Neuronal stem cell (in vitro differentiated cells): ENCODE measurements at regions not wholly inside any gene's neighbourhood (a gene's known extent, or its start where the extent isn't known, plus 50 kb on each side); places are given as distances from the start of the nearest gene placed in this dataset.
"Not testable (repeated sequence)": the region's sequence is repeated elsewhere in the genome, so short reads cannot be mapped to it uniquely, and the experiment has no call there.

Source experiments
- DNase-seq: peaks from one replicate; pipeline ENCODE4 v3.0.0-alpha.2; 2013; ENCODE audit warnings: low spot score
- H2AFZ ChIP-seq: one replicate; pipeline ENCODE4 v1.6.1; 2013; ENCODE audit warnings: mild to moderate bottlenecking, low read length, inconsistent platforms
- H2AK5ac ChIP-seq: 2 replicates; pipeline ENCODE4 v1.6.1; 2013; ENCODE audit warnings: low read depth, mild to moderate bottlenecking, inconsistent platforms, low read length, moderate library complexity, mixed read lengths
- H2BK120ac ChIP-seq: 2 replicates; pipeline ENCODE4 v1.6.1; 2013; ENCODE audit warnings: low read depth, mild to moderate bottlenecking, inconsistent platforms, low read length, moderate library complexity, mixed read lengths
- H2BK12ac ChIP-seq: one replicate; pipeline ENCODE4 v1.6.1; 2013; ENCODE audit warnings: low read length, inconsistent platforms
- H2BK15ac ChIP-seq: 2 replicates; pipeline ENCODE4 v1.6.1; 2013; ENCODE audit warnings: mild to moderate bottlenecking, low read length, inconsistent platforms, mixed read lengths
- H2BK5ac ChIP-seq: one replicate; pipeline ENCODE4 v1.6.1; 2013; ENCODE audit warnings: inconsistent platforms, mild to moderate bottlenecking, low read length, moderate library complexity
- H3K14ac ChIP-seq: one replicate; pipeline ENCODE4 v1.6.1; 2013; ENCODE audit warnings: low read length, inconsistent platforms
- H3K18ac ChIP-seq: 2 replicates; pipeline ENCODE4 v1.6.1; 2013; ENCODE audit warnings: low read length, inconsistent platforms
- H3K23ac ChIP-seq: 2 replicates; pipeline ENCODE4 v1.6.1; 2013; ENCODE audit warnings: low read depth, mild to moderate bottlenecking, mixed read lengths, low read length, inconsistent platforms; ENCODE audit not compliant: poor library complexity
- H3K27ac ChIP-seq: replicated peaks from 3 replicates; pipeline ENCODE4 v1.5.1; 2013; ENCODE audit warnings: low read length, inconsistent platforms
- H3K27me3 ChIP-seq, 3 experiments: 2 replicates each; pipeline ENCODE4 v1.6.1; 2013; ENCODE audit warnings: low read length in 3 of 3, mild to moderate bottlenecking in 2 of 3, inconsistent platforms in 1 of 3, low read depth in 1 of 3, mixed read lengths in 1 of 3, moderate library complexity in 1 of 3; ENCODE audit not compliant: control insufficient read depth in 3 of 3, insufficient read depth in 3 of 3
- H3K36me3 ChIP-seq, 2 donors: replicated peaks in 1 of 2; 2 replicates each; pipeline ENCODE4 v1.6.1; 2013; ENCODE audit warnings: low read length in 2 of 2; ENCODE audit not compliant: control insufficient read depth in 2 of 2, insufficient read depth in 2 of 2
- H3K4ac ChIP-seq: 2 replicates; pipeline ENCODE4 v1.6.1; 2013; ENCODE audit warnings: inconsistent platforms, mild to moderate bottlenecking, low read length, moderate library complexity
- H3K4me1 ChIP-seq, 2 donors: 1 replicate in 1 of 2; 2 replicates in 1 of 2; pipeline ENCODE4 v1.6.1; 2013; ENCODE audit warnings: low read length in 2 of 2, low read depth in 1 of 2; ENCODE audit not compliant: control insufficient read depth in 2 of 2, insufficient read depth in 1 of 2
- H3K4me2 ChIP-seq: one replicate; pipeline ENCODE4 v1.6.1; 2013; ENCODE audit warnings: mild to moderate bottlenecking, low read length, inconsistent platforms; ENCODE audit not compliant: insufficient read depth, poor library complexity, severe bottlenecking
- H3K4me3 ChIP-seq, 2 donors: 2 replicates each; pipeline ENCODE4 v1.5.1; 2013; ENCODE audit warnings: low read length in 2 of 2, mild to moderate bottlenecking in 2 of 2, inconsistent platforms in 1 of 2, moderate library complexity in 1 of 2
- H3K79me1 ChIP-seq: one replicate; pipeline ENCODE4 v1.6.1; 2013; ENCODE audit warnings: low read depth, mild to moderate bottlenecking, inconsistent platforms, low read length, moderate library complexity
- H3K9ac ChIP-seq: one replicate; pipeline ENCODE4 v1.6.1; 2013; ENCODE audit warnings: mild to moderate bottlenecking, low read depth, low read length, inconsistent platforms; ENCODE audit not compliant: poor library complexity
- H3K9me3 ChIP-seq, 2 donors: replicated peaks in 1 of 2; 2 replicates each; pipeline versions ENCODE3 to v1.6.1; 2013; ENCODE audit warnings: low read length in 2 of 2, mild to moderate bottlenecking in 2 of 2, inconsistent platforms in 1 of 2, low read depth in 1 of 2, mixed read lengths in 1 of 2, moderate library complexity in 1 of 2; ENCODE audit not compliant: control insufficient read depth in 2 of 2, insufficient read depth in 1 of 2
- H4K8ac ChIP-seq: one replicate; pipeline ENCODE4 v1.6.1; 2013; ENCODE audit warnings: low read depth, mild to moderate bottlenecking, inconsistent platforms, low read length, moderate library complexity
- H4K91ac ChIP-seq: one replicate; pipeline ENCODE4 v1.6.1; 2013; ENCODE audit warnings: low read length, low read depth, mild to moderate bottlenecking, inconsistent platforms; ENCODE audit not compliant: poor library complexity
- WGBS, 2 donors: extraction: QIAGEN DNeasy Blood & Tissue Kit; methylation state at CpG; one replicate each; pipeline ENCODE4 v1.1.7; 2013; ENCODE audit warnings: missing lambda C conversion rate in 2 of 2, mixed read lengths in 1 of 2; ENCODE audit not compliant: insufficient read length in 2 of 2, insufficient replicate concordance in 1 of 2; ENCODE audit errors: extremely low coverage in 2 of 2; 5-methylcytosine and 5-hydroxymethylcytosine counted together

- H2BK15ac ChIP-seq, H2AK5ac ChIP-seq, H3K18ac ChIP-seq, H3K79me1 ChIP-seq, H3K4me1 ChIP-seq, H2BK120ac ChIP-seq, H4K91ac ChIP-seq, H3K36me3 ChIP-seq, H2BK5ac ChIP-seq, H3K27ac ChIP-seq, H2BK12ac ChIP-seq, H4K8ac ChIP-seq, H3K9me3 ChIP-seq, H3K4me2 ChIP-seq, H3K23ac ChIP-seq, DNase-seq, H2AFZ ChIP-seq, H3K4ac ChIP-seq, H3K14ac ChIP-seq, H3K27me3 ChIP-seq, H3K4me3 ChIP-seq, H3K9ac ChIP-seq: not testable (repeated sequence)
Measured at GRCh38 chr21:27979446-27979845, 1012.6 kb upstream of the ADAMTS5 start.

GRCh38 chr21:27975514-27975913, 1008.6 kb upstream of the ADAMTS5 start:
- H3K23ac ChIP-seq = no peak overlapping the region
- H3K27ac ChIP-seq = no peak overlapping the region
- no peak overlapping the region for H2BK15ac ChIP-seq
- no peak overlapping the region for H3K4ac ChIP-seq
- 100% methylated on average over 1 of the region's 2 CpGs; no CpG with 5 or more reads in 1 of the 2 donors for WGBS, 2 donors
- no peak overlapping the region for H2BK5ac ChIP-seq
- no peak overlapping the region for H2AK5ac ChIP-seq
- H3K4me1 ChIP-seq = no peaks in the 10 kb centered on the region
- no peak overlapping the region for H2BK120ac ChIP-seq
- no peak overlapping the region for H4K91ac ChIP-seq
- no peak overlapping the region for H4K8ac ChIP-seq
- no peaks in the 10 kb centered on the region for H3K9me3 ChIP-seq
- no peaks in the 10 kb centered on the region for H3K79me1 ChIP-seq
- H3K36me3 ChIP-seq = no peaks in the 10 kb centered on the region
- H3K4me2 ChIP-seq = no peak overlapping the region
- DNase-seq = no peak
- no peak overlapping the region for H2BK12ac ChIP-seq
- H3K14ac ChIP-seq = no peak overlapping the region
- no peaks in the 10 kb centered on the region for H3K27me3 ChIP-seq
- H3K9ac ChIP-seq = no peak overlapping the region
- no peak overlapping the region for H3K4me3 ChIP-seq
- H2AFZ ChIP-seq = no peak overlapping the region
- H3K18ac ChIP-seq = no peak overlapping the region

GRCh38 chr21:27974152-27974551, 1007.3 kb upstream of the ADAMTS5 start:
- not testable (repeated sequence) for H3K18ac ChIP-seq, H3K9ac ChIP-seq, H3K4me3 ChIP-seq, H2BK12ac ChIP-seq, H3K27ac ChIP-seq, H2BK5ac ChIP-seq, H3K9me3 ChIP-seq, H3K79me1 ChIP-seq, H2AFZ ChIP-seq, H2BK15ac ChIP-seq, H3K4ac ChIP-seq, H2AK5ac ChIP-seq, DNase-seq, H3K36me3 ChIP-seq, H3K4me1 ChIP-seq, H4K91ac ChIP-seq, H3K27me3 ChIP-seq, H4K8ac ChIP-seq, H3K23ac ChIP-seq, H3K4me2 ChIP-seq, H2BK120ac ChIP-seq, H3K14ac ChIP-seq
- WGBS, 2 donors = no CpG with 5 or more reads among the region's 1 CpG

GRCh38 chr21:27968240-27968639, 1001.4 kb upstream of the ADAMTS5 start:
- not testable (repeated sequence) for H2BK15ac ChIP-seq, DNase-seq, H4K8ac ChIP-seq

More at GRCh38 chr21:27968240-27968639, 1001.4 kb upstream of the ADAMTS5 start:
- H3K18ac ChIP-seq, H3K79me1 ChIP-seq, H3K9ac ChIP-seq, H3K23ac ChIP-seq, H3K9me3 ChIP-seq, H2BK12ac ChIP-seq, H3K4ac ChIP-seq, H3K4me2 ChIP-seq, H3K4me1 ChIP-seq, H4K91ac ChIP-seq, H3K27me3 ChIP-seq, H3K4me3 ChIP-seq, H3K27ac ChIP-seq, H3K14ac ChIP-seq, H2AFZ ChIP-seq, H2BK5ac ChIP-seq, H3K36me3 ChIP-seq, H2AK5ac ChIP-seq, H2BK120ac ChIP-seq: not testable (repeated sequence)
